GM21786 (cell line): ENCODE measurements at regions not wholly inside any gene's neighbourhood (a gene's known extent, or its start where the extent isn't known, plus 50 kb on each side); places are given as distances from the start of the nearest gene placed in this dataset.

ENCODE experiments used
- ATAC-seq: cut with Tn5 transposase; IDR thresholded peaks from one replicate; pipeline ENCODE4 v1.9.1; 2021; ENCODE audit not compliant: unreplicated experiment

GRCh38 chr15:94105760-94106159, 125.6 kb upstream of the MCTP2 start:
- ATAC-seq: no peak

GRCh38 chr15:94100863-94101262, 130.5 kb upstream of the MCTP2 start:
- ATAC-seq: no peak

- no peak for ATAC-seq
Measured at GRCh38 chr15:94099574-94099960, 131.8 kb upstream of the MCTP2 start.

GRCh38 chr15:94098921-94099573, 132.3 kb upstream of the MCTP2 start:
- ATAC-seq: no peak

DNA sequence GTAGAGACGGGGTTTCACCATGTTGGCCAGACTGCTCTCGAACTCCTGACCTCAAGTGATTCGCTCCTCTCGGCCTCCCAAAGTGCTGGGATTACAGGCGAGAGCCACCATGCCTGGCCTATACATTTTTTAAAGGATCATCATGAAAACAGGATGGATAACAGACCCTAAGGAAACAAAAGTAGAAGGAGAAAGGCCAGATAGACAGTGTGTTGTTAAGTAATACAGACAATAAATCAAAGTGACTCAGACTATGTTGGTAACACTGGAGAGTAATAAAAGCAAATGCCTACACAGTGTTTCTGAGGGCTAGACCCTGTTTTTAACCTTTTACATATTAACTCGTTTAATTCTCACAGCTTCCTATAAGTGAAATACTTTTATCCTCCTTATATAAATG, 133.8 kb upstream of the MCTP2 start:
- no peak for ATAC-seq

DNA sequence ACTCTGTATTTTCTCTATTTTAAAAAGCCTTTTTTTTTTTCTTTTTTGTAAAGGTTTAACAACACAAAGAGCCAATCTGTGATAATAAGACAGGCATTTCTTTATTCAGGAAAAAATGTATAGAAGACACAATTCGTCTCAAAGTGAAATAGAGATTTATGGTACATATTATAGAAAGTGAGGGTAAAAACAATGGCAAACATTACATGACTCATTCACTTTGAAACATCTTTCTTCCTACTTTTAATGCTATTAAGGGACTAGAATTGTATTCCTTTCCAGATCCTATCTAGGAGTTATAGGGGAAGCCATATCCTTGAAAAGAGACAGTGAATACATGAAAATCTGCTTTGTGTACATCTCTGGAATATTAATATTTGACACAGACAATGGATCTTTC, 137.1 kb upstream of the MCTP2 start:
- ATAC-seq: no peak

DNA sequence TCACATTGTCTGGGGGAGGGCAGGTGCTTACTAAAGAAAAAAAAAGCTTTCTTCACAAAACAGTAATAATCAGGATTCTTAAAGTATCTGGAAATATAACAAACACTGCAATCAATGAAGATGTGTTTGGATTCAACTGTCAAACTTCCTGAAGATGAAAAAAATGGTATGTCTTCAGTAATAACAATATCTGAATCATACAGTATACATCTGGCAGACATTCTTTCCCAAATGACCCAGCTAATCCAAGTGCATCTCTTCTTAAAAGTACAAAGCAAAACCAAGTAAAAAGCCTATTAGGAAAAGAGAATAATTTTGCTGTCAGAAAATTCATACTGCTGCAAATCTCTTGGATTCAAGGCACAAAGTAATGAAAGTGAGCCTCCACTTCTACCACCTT, 145.0 kb upstream of the MCTP2 start:
- ATAC-seq: no peak

DNA sequence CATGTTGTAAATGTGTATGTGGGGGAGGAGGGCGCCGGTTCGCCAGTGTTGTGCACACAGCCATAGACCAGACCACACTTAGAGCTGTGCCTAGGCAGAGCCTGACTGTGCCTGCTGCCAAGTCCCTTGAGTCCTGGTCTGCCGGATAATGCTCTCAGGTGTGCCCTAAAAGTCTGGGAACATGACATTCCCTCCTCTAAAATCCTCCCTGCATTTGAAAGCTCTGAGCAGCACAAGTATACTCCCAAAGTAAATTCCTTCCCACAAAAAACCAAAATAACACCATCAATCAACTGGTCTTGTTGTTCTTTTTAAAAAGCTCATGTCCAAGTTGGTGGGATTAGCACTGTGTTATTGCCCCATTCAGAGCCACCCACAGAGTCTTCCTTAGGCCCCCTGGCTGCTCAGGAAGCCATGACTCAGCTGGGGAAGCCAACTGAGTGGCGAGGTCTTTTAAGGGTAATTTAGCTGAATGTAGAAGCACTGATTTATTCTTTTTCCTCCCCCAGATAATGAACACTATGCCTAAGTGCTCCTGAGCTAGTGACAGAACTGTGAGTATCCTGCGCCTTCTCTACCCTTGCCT, 147.8 kb upstream of the MCTP2 start:
- no peak for ATAC-seq

- ATAC-seq: no peak
Measured at GRCh38 chr15:94081829-94082228, 149.5 kb upstream of the MCTP2 start.

DNA sequence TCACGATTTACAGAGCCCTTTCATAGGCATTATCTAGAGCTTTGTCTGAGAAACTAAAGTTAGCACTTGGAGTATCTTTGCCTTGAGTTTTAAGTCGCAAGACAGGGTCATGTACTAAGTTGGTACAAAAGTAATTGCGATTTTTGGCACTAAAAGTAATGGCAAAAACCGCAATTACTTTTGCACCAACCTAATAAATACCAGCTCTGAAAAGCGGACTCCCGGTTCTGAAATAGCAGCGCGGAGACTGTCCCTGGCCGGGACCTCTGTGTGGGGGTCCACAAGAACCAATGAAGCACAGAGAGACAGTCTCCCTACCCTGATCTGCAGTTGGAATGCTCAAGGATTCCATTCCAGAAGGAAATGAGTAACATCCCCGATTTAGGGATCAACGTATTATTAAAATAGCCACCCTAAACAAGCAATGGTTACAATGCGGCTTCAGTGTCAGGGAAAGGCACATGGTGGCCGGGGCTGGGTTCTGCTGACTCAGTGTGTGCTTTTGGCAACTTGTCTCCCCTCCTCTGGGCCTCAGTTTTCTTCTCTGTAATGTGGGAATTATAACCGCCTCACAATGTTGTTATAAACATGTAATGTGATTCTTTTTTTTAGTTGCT, 150.3 kb upstream of the MCTP2 start:
- ATAC-seq: no peak

DNA sequence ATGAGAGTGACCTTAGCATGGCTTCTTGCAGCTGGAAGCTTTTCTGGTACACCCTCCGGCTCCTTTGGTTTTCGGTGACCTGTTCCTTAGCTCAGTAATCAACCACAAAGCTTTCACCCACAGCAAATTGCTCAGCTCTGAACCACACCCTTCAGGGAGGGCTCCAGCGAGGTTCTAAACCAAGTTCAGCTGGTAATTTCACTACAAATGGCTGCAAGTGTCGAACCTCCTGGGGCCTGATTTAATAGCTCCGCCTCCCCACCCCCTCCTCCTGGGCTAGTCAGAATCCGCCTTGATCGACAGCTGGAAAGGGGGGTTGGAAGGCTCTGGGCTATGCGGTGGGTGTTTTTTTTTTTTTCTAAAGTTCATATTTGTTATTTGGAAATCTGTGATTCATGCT, 150.9 kb upstream of the MCTP2 start:
- ATAC-seq: no peak

DNA sequence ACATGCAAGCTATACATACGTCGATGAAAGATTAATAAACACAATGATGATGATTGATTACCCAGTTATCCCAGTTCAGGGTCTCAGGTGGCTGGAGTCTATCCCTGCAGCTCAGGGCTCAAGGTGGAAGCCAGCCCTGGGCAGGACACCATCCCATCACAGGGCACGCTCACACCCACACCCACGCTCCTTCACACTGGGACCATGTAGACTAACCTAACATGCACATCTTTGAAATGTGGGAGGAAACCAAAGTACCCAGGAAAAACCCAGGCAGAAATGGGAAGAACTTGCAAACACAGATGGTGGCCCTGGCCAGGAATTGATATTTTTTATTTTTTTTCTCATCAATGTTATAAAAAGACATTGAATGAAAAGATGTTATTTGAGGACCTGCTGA, 151.4 kb upstream of the MCTP2 start:
- ATAC-seq: no peak

- ATAC-seq: no peak
Measured at GRCh38 chr15:94079459-94079858, 151.9 kb upstream of the MCTP2 start.

DNA sequence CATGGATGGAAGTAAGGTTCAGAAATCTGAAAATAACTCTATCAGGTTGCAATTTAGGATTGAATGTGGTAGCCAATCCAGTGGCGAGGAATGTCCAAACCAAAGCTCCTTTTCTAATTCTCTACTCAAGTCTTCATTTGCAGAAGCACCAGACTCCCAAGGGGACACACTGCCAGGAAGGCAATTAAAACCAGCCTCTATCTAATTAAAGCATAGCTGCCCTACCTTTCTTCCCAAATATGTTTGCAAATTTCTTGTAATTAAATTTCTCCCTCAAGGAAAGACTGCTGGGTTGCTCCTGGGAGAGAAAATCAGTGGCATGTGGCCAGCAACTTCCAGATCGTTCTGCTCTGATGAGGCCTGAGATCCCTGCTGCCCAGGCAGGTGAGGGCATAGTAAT, 153.4 kb upstream of the MCTP2 start:
- ATAC-seq: no peak

DNA sequence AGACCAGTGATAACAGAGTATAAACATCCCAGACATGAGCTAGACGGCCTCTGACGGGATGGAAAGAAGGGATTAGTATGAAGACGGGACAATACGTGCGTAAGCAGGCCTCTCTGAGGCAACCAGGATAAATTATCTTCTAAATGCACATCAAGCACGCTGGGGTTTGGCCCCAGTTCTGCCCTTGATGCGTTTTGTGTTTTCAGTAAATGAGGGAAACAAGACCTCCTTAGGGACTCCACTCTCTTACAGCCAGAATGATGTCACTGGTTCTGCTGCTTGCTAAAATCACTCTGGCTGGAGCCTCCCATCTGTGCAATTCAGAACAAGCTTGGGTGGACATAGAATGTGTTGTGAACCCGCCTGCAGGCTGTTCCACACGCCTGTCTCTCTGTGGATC, 156.0 kb upstream of the MCTP2 start:
- no peak for ATAC-seq

GRCh38 chr15:94070356-94071295, 160.7 kb upstream of the MCTP2 start:
- ATAC-seq: no peak

- no peak for ATAC-seq
Measured at GRCh38 chr15:94069844-94070243, 161.5 kb upstream of the MCTP2 start.

DNA sequence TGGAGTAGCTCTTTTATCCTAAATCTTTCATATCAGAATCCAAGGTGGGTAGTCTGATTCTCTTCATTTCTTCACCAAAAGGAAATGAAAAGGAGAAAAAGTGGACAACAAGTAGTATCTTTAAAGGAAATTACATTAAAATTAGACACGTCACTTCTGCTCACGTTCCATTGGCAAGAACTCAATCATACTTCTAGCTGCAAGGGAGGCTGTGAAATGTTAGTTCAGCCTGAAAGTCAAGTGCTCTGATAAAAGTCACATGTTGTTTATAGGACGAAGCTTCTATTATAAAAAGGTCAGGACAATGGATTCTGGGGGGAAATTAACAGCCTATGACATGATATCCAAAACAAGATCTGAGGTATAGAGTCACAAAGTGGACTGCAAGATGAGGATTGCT, 164.6 kb upstream of the MCTP2 start:
- no peak for ATAC-seq

DNA sequence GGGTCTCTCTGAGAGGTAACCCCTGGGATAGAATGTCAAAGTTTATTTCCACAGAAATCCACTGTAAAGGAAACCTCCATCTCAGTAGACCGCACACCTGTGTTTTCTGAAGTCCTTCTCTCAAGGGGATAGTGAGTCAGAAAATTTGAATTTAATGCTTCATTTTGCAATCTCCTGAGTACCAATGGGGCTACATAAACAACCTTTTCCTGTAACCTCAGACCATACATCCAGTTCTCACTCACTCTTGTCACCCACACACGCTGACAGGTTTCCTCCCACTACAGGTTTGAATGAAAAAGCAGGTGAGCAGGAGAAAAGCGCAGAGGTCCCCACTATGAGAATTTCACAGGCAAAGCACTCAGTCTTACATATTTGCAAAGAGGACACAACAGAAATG, 165.3 kb upstream of the MCTP2 start:
- ATAC-seq: no peak

- no peak for ATAC-seq
Measured at GRCh38 chr15:94064676-94065313, 166.6 kb upstream of the MCTP2 start.

DNA sequence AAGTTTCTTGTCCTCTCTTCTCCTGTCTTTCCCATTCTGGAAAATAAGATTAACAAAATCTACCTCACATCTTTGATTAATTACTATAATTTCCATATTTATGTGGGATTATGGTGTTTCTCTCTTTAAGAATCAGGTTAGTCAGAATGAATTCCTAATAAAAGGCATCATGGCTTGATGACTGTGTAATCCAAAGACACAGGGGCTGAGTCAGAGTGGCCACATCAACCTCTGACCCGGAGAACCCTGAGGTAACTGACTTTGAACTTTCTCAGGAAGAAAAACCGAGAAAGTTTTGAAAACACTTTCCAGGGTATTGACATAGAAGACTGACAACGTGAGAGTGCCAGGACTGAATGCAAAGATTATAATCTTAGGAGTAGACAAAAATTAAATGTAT, 170.3 kb upstream of the MCTP2 start:
- no peak for ATAC-seq
